A549 (cell line): ENCODE measurements at regions not wholly inside any gene's neighbourhood (a gene's known extent, or its start where the extent isn't known, plus 50 kb on each side); places are given as distances from the start of the nearest gene placed in this dataset.

Experiments used
- ATAC-seq, 2 experiments: fragments of 200-7000 bp in 1 of 2; fragments of >200 bp in 1 of 2; cut with Nextera tagmentation in 1 of 2; cut with Tn5 transposase in 1 of 2; 3 replicates each; pipeline versions ENCODE4 v1.8.0 to v1.9.1; 2018 to 2020; ENCODE audit warnings: mild to moderate bottlenecking in 1 of 2, moderate library complexity in 1 of 2
- CTCF ChIA-PET: fragments of 300-600 bp; sonication (Branson Sonifier 250); formaldehyde crosslinking; extraction: SDS; loops from one replicate; lab custom pipeline; 2021; ENCODE audit warnings: antibody characterized with exemption, inconsistent platforms; lab: Yijun Ruan, JAX
- POLR2A ChIA-PET: fragments of 350-600 bp; formaldehyde crosslinking; extraction: SDS; loops from one replicate; lab custom pipeline; 2021; ENCODE audit warnings: antibody characterized with exemption, inconsistent platforms; lab: Yijun Ruan, JAX
- DNase-seq, 2 experiments: peaks; one replicate each; pipeline versions ENCODE4 v3.0.0 to v3.0.0-alpha.2; 2011 to 2016; ENCODE audit warnings: low read depth in 1 of 2, low spot score in 1 of 2
- FAIRE-seq: peaks from 2 replicates; lab custom pipeline; 2011; peaks lifted over from hg19 to GRCh38; lab: Jason Lieb, UNC
- H3K27ac ChIP-seq, 2 experiments: fragments of >200 bp; sonication (Bioruptor Twin); formaldehyde crosslinking; 3 replicates each; pipeline ENCODE4 v1.5.1; 2016 to 2017
- H3K4me1 ChIP-seq: fragments of >200 bp; sonication (Bioruptor Twin); formaldehyde crosslinking; 3 replicates; pipeline ENCODE4 v1.6.1; 2016
- H3K4me2 ChIP-seq: fragments of >200 bp; sonication (Bioruptor Twin); formaldehyde crosslinking; 3 replicates; pipeline ENCODE4 v1.6.1; 2016
- H3K4me3 ChIP-seq: fragments of >200 bp; sonication (Bioruptor Twin); formaldehyde crosslinking; 3 replicates; pipeline ENCODE4 v1.5.1; 2016
- H3K9me3 ChIP-seq: fragments of >200 bp; sonication (Bioruptor Twin); formaldehyde crosslinking; 3 replicates; pipeline ENCODE4 v1.6.1; 2016
- CHD2 ChIP-seq: fragments of 150-350 bp; IDR thresholded peaks from 2 replicates; pipeline ENCODE4 v1.6.1; 2014; ENCODE audit warnings: low read length; ENCODE audit not compliant: partially characterized antibody
- CHD4 ChIP-seq: fragments of 200-600 bp; sonication (generic); IDR thresholded peaks from 2 replicates; pipeline ENCODE4 v1.6.1; 2016; ENCODE audit warnings: antibody characterized with exemption, mild to moderate bottlenecking, borderline replicate concordance
- EHF ChIP-seq: fragments of 250-450 bp; sonication (Bioruptor Pico); IDR thresholded peaks from 2 replicates; pipeline ENCODE4 v1.5.0; 2020; ENCODE audit warnings: mild to moderate bottlenecking
- EHMT2 ChIP-seq: fragments of 200-600 bp; sonication (generic); IDR thresholded peaks from 2 replicates; pipeline ENCODE4 v1.6.1; 2016; ENCODE audit warnings: antibody characterized with exemption, low read depth, mild to moderate bottlenecking, moderate library complexity
- ESRRA ChIP-seq: fragments of 150-350 bp; IDR thresholded peaks from 2 replicates; pipeline ENCODE4 v1.6.1; 2014; ENCODE audit warnings: mild to moderate bottlenecking, low read length, borderline replicate concordance
- FOSL2 ChIP-seq, 2 experiments: fragments of 450-650 bp in 1 of 2; fragments of >200 bp in 1 of 2; sonication (Bioruptor Twin) in 1 of 2; formaldehyde crosslinking; IDR thresholded peaks; 2 replicates each; pipeline versions ENCODE4 v1.5.0 to v1.6.1; 2016 to 2020; ENCODE audit warnings: mild to moderate bottlenecking in 1 of 2, moderate library complexity in 1 of 2
- KDM5A ChIP-seq: fragments of 200-600 bp; sonication (generic); IDR thresholded peaks from 2 replicates; pipeline ENCODE4 v1.6.1; 2016; ENCODE audit warnings: antibody characterized with exemption, mild to moderate bottlenecking
- MAZ ChIP-seq: fragments of 150-350 bp; IDR thresholded peaks from 2 replicates; pipeline ENCODE4 v1.6.1; 2014; ENCODE audit warnings: antibody characterized with exemption, low read depth, low read length, borderline replicate concordance
- MYC ChIP-seq: IDR thresholded peaks from 2 replicates; pipeline ENCODE4 v1.6.1; 2012; ENCODE audit warnings: mild to moderate bottlenecking, inconsistent platforms, low read length, improper control_type of control experiment, borderline replicate concordance
- NFE2L2 ChIP-seq: fragments of 150-350 bp; conservative IDR thresholded peaks from 2 replicates; pipeline ENCODE4 v1.6.1; 2014; ENCODE audit warnings: low read length
- NPAS2 ChIP-seq: fragments of 250-450 bp; sonication (Bioruptor Pico); IDR thresholded peaks from 2 replicates; pipeline ENCODE4 v1.8.0; 2022; ENCODE audit warnings: mild to moderate bottlenecking, moderate library complexity, borderline replicate concordance
- POLR2A ChIP-seq: IDR thresholded peaks from 2 replicates; pipeline ENCODE4 v1.6.1; 2012; ENCODE audit warnings: mild to moderate bottlenecking, low read length
- RAD21 ChIP-seq, 2 experiments: fragments of >200 bp in 1 of 2; sonication (Bioruptor Twin) in 1 of 2; formaldehyde crosslinking in 1 of 2; IDR thresholded peaks in 1 of 2; conservative IDR thresholded peaks in 1 of 2; 2 replicates in 1 of 2; 3 replicates in 1 of 2; pipeline ENCODE4 v1.6.1; 2012 to 2018; ENCODE audit warnings: inconsistent platforms in 1 of 2
- RARB ChIP-seq: fragments of 250-450 bp; sonication (Bioruptor Pico); IDR thresholded peaks from 2 replicates; pipeline ENCODE4 v1.8.0; 2021; ENCODE audit warnings: mild to moderate bottlenecking, moderate library complexity
- RFX5 ChIP-seq: fragments of 450-650 bp; IDR thresholded peaks from 2 replicates; pipeline ENCODE4 v1.7.1; 2014; ENCODE audit warnings: antibody characterized with exemption, mild to moderate bottlenecking, moderate library complexity
- RNF2 ChIP-seq: fragments of 200-600 bp; sonication (generic); IDR thresholded peaks from 2 replicates; pipeline ENCODE4 v1.6.1; 2016; ENCODE audit warnings: low read depth, mild to moderate bottlenecking, antibody characterized with exemption, moderate library complexity, borderline replicate concordance
- SREBF2 ChIP-seq: fragments of 450-650 bp; IDR thresholded peaks from 2 replicates; pipeline ENCODE4 v1.6.1; 2014; ENCODE audit warnings: mild to moderate bottlenecking, moderate library complexity
- ZNF302 ChIP-seq: fragments of 250-450 bp; sonication (Bioruptor Pico); IDR thresholded peaks from 2 replicates; pipeline ENCODE4 v1.9.0; 2021; ENCODE audit warnings: inconsistent platforms, mild to moderate bottlenecking, moderate library complexity
- WGBS: methylation state at CpG from one replicate; pipeline ENCODE4 v1.1.6; 2017; ENCODE audit errors: missing lambda C conversion rate; 5-methylcytosine and 5-hydroxymethylcytosine counted together
- TF ChIP-seq, protein P1 (sequence below): fragments of >200 bp; sonication (Bioruptor Twin); formaldehyde crosslinking; IDR thresholded peaks from 3 replicates; pipeline ENCODE4 v1.5.1; 2016
- TF ChIP-seq, protein P2 (sequence below): fragments of 250-450 bp; sonication (Bioruptor Pico); IDR thresholded peaks from 2 replicates; pipeline ENCODE4 v1.5.0; 2020; ENCODE audit warnings: low read depth, mild to moderate bottlenecking, moderate library complexity

DNA sequence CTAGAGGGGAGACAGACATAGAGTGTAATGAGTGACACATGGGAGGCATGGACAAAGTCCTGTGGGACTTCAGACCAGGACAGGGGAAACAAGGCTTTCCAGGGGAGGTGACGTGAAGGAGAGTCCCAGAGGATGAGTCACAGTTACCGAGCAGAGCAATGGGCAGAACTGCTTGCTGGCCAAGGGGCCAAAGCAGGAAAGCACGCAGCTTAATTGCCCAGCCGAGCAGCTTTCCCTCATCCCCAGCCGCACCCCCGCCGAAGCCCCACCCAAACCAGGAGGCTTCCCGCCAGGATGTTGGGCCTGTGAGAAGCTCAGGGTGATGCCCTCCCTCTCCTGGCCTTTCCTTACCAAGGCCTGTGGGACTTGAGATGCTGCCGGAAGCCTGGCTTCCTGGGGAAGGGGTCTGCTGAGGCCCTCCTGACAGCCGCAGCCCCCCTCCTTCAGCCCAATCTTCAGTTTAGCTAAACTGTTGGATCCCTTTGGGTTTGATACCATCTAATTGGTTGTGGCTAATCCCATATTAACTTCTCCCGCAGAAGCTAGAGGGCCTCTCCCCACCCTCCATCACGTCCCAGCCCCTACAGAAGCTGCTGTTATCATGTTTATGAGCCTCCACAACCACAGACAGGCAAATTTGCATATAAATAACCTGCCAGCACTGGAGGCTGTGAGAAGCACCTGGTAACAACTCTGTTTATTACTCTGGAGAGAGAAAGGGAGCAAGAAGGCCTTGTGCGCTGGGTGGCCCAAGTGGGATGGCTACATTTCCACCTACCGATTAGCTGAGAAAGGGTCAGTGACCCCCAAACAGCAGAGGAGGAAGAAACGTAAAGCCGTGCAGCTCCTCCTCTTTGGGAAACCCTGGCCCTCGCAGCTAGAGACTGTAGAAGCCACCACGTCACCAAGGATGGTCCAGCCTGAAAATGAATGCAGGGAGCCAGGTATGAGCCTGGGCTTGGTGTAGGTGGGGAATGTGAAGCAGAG lies 80.0 kb downstream of the TRIM29 start:
- POLR2A ChIA-PET, result no interaction called here
- no peak for FAIRE-seq

DNA sequence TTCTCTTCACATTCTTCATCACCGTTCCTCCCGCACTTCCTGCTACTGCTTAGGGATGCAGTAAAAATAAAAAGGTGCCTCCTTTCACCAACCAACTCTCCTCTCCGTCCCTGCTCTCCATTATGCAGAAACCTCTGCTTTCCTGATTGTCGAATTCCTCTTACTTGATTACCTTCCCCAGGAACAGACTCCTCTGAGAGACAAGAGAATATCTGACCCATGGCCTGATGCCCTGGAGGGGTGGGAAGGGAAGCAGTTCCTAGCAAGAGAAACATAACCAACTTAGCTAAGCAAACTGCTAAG lies 80.9 kb downstream of the TRIM29 start:
- POLR2A ChIA-PET, result no interaction called here
- no peak for DNase-seq
- Histone ChIP-seq H3K4me1 (no peaks in the 10 kb centered on the region), H3K9me3 (no peaks in the 10 kb centered on the region), H3K27ac (no peak overlapping the region), H3K4me3 (no peak overlapping the region), H3K4me2 (no peak overlapping the region)
- no peak for ATAC-seq
- FAIRE-seq, result no peak
- CTCF ChIA-PET, result no interaction called here
- no peak for TF ChIP-seq SREBF2
- no peak for TF ChIP-seq KDM5A
- TF ChIP-seq NFE2L2, result no peak
- TF ChIP-seq MAZ, result no peak
- no peak for TF ChIP-seq CHD2
- TF ChIP-seq RAD21 (conservative IDR thresholded peaks at IDR 0.05 in 1 of 2, IDR thresholded peaks at IDR 0.05 in 1 of 2), result no peak
- TF ChIP-seq NPAS2 (CRISPR knock-in tag), result no peak
- no peak for TF ChIP-seq EHF (CRISPR knock-in tag)
- no peak for TF ChIP-seq POLR2A
- TF ChIP-seq RNF2, result no peak
- TF ChIP-seq ESRRA, result no peak
- no peak for TF ChIP-seq FOSL2 (IDR thresholded peaks at IDR 0.05)
- no peak for TF ChIP-seq FOSL2 (CRISPR knock-in tag; IDR thresholded peaks at IDR 0.05)
- TF ChIP-seq EHMT2, result no peak
- no peak for TF ChIP-seq CHD4
- WGBS, result 58% methylated on average over 4 of the region's 4 CpGs

More for the DNA sequence above, 80.0 kb downstream of the TRIM29 start:
- WGBS, result 49% methylated on average over 12 of the region's 18 CpGs
- DNase-seq, result peak in 1 of 2 experiments; percentile 5
- Histone ChIP-seq H3K4me1 (no peaks in the 10 kb centered on the region), H3K9me3 (no peaks in the 10 kb centered on the region), H3K4me3 (no peak overlapping the region), H3K27ac (no peak overlapping the region), H3K4me2 (no peak overlapping the region)
- CTCF ChIA-PET, result no interaction called here
- no peak for ATAC-seq
- TF ChIP-seq, protein P1, sequence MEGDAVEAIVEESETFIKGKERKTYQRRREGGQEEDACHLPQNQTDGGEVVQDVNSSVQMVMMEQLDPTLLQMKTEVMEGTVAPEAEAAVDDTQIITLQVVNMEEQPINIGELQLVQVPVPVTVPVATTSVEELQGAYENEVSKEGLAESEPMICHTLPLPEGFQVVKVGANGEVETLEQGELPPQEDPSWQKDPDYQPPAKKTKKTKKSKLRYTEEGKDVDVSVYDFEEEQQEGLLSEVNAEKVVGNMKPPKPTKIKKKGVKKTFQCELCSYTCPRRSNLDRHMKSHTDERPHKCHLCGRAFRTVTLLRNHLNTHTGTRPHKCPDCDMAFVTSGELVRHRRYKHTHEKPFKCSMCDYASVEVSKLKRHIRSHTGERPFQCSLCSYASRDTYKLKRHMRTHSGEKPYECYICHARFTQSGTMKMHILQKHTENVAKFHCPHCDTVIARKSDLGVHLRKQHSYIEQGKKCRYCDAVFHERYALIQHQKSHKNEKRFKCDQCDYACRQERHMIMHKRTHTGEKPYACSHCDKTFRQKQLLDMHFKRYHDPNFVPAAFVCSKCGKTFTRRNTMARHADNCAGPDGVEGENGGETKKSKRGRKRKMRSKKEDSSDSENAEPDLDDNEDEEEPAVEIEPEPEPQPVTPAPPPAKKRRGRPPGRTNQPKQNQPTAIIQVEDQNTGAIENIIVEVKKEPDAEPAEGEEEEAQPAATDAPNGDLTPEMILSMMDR, result no peak
- TF ChIP-seq NFE2L2, result no peak
- TF ChIP-seq, protein P2, sequence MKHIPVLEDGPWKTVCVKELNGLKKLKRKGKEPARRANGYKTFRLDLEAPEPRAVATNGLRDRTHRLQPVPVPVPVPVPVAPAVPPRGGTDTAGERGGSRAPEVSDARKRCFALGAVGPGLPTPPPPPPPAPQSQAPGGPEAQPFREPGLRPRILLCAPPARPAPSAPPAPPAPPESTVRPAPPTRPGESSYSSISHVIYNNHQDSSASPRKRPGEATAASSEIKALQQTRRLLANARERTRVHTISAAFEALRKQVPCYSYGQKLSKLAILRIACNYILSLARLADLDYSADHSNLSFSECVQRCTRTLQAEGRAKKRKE (CRISPR knock-in tag), result no peak

DNA sequence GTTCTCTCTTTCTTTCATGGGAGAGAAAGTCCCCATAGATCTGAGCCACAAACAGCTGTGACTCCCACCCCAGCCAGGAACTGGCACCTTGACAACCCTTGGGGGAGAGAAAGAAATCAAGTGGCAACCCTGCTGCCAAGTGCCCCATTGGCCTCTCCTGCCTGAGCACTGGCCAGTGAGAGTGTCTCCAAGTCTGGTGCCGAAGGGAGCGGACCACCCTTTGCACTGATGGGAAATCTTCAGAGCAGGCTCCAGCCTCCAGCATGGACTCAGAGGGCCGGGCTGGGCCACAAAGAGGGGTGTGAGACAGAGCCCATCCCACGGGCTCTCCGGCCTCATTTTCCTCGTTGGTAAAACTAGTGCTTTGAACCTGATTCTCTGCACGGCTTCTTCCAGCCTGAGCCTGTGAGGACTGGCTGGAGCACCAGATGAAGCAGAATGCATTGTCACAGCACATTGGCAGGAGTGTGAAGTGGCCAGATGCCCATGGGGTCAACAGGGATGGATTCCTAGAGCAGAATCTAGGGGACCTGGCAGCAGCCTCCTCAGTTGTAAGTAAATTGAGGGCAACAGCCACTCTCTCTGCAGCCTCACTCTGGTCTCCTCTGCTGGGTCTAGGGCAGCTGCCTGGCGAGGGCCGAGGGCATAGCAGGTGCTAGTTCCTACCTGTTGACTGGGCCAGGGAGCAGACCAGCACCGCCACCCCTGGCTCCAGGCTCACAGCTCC lies 81.4 kb downstream of the TRIM29 start:
- POLR2A ChIA-PET, result no interaction called here
- no peak for TF ChIP-seq ESRRA
- TF ChIP-seq ZNF302 (CRISPR knock-in tag), result no peak
- no peak for TF ChIP-seq RFX5
- no peak for TF ChIP-seq MYC
- TF ChIP-seq RARB (CRISPR knock-in tag), result no peak
- TF ChIP-seq, all 56 proteins: peak for 0
- Histone ChIP-seq H3K27ac (no peak overlapping the region), H3K4me3 (no peak overlapping the region), H3K4me2 (no peak overlapping the region), H3K9me3 (no peaks in the 10 kb centered on the region), H3K4me1 (no peaks in the 10 kb centered on the region)
- FAIRE-seq (no peak), ATAC-seq (no peak), DNase-seq (no peak)
- 23% methylated on average over 7 of the region's 10 CpGs for WGBS
- CTCF ChIA-PET, result no interaction called here
